ENCODE measurements at regions not wholly inside any gene's neighbourhood (a gene's known extent, or its start where the extent isn't known, plus 50 kb on each side); places are given as distances from the start of the nearest gene placed in this dataset.

- ChIA-PET CTCF (no interaction called here), POLR2A (ENCODE audit: unreplicated experiment) (no interaction called here)
- H3K4me2 ChIP-seq, result no peak overlapping the region
- DNase-seq, result no peak
- H3K36me3 ChIP-seq (ENCODE audit: low read depth), result no peaks in the 10 kb centered on the region
- no peaks in the 10 kb centered on the region for H4K20me1 ChIP-seq (ENCODE audit: insufficient read depth)
- H3K9me3 ChIP-seq (ENCODE audit: insufficient read depth, low read depth), result no peaks in the 10 kb centered on the region
- no peaks in the 10 kb centered on the region for H3K79me2 ChIP-seq (ENCODE audit: low read depth)
- H2AFZ ChIP-seq, result no peak overlapping the region
- H3F3A ChIP-seq (ENCODE audit: insufficient read depth, low read depth), result no peaks in the 10 kb centered on the region
- no peaks in the 10 kb centered on the region for H3K9me2 ChIP-seq (ENCODE audit: insufficient read depth)
- intact Hi-C loops (cut with micrococcal nuclease; ENCODE audit: unreplicated experiment), result no loop called here
- no peak overlapping the region for H3K27ac ChIP-seq
- TF ChIP-seq EZH2 (IDR thresholded peaks at IDR 0.05; ENCODE audit: low read depth) (no peak), CTCF (conservative IDR thresholded peaks at IDR 0.05) (no peak)
- H3K27me3 ChIP-seq (ENCODE audit: insufficient read depth, low read depth), result no peaks in the 10 kb centered on the region
- H3K4me3 ChIP-seq, result no peak overlapping the region
- H3K4me1 ChIP-seq (replicated peaks; ENCODE audit: insufficient read depth), result no peaks in the 10 kb centered on the region
- no TSS peak for BruUV-seq (replicated peaks)
Measured at GRCh38 chr3:835096-835495, 257.7 kb upstream of the CNTN6 start.

GRCh38 chr3:839981-840380 is 252.8 kb upstream of the CNTN6 start:
- Histone ChIP-seq H3K4me3 (no peak overlapping the region), H2AFZ (no peak overlapping the region), H3K27ac (no peak overlapping the region), H3K27me3 (ENCODE audit: insufficient read depth, low read depth) (no peaks in the 10 kb centered on the region), H3K9me3 (ENCODE audit: insufficient read depth, low read depth) (no peaks in the 10 kb centered on the region), H3K79me2 (ENCODE audit: low read depth) (no peaks in the 10 kb centered on the region), H3K36me3 (ENCODE audit: low read depth) (no peaks in the 10 kb centered on the region), H4K20me1 (ENCODE audit: insufficient read depth) (no peaks in the 10 kb centered on the region), H3K4me2 (no peak overlapping the region), H3K4me1 (replicated peaks; ENCODE audit: insufficient read depth) (no peaks in the 10 kb centered on the region), H3F3A (ENCODE audit: insufficient read depth, low read depth) (no peaks in the 10 kb centered on the region), H3K9me2 (ENCODE audit: insufficient read depth) (no peaks in the 10 kb centered on the region; the same call in 1 of the 2 replicates)
- TF ChIP-seq CTCF (conservative IDR thresholded peaks at IDR 0.05) (no peak), EZH2 (IDR thresholded peaks at IDR 0.05; ENCODE audit: low read depth) (no peak)
- ChIA-PET POLR2A (ENCODE audit: unreplicated experiment) (no interaction called here), CTCF (no interaction called here)
- no peak for DNase-seq
- intact Hi-C loops (cut with micrococcal nuclease; ENCODE audit: unreplicated experiment), result no loop called here
- BruUV-seq (replicated peaks), result no TSS peak

GRCh38 chr3:851098-851790 is 241.6 kb upstream of the CNTN6 start:
- DNase-seq, result peak in 1 of 2 experiments; percentile 11
- Histone ChIP-seq H3K9me2 (ENCODE audit: insufficient read depth) (no peaks in the 10 kb centered on the region), H3K27me3 (ENCODE audit: insufficient read depth, low read depth) (no peaks in the 10 kb centered on the region), H3K4me3 (no peak overlapping the region), H3K27ac (no peak overlapping the region), H3K9me3 (ENCODE audit: insufficient read depth, low read depth) (no peaks in the 10 kb centered on the region), H4K20me1 (ENCODE audit: insufficient read depth) (no peaks in the 10 kb centered on the region), H3K79me2 (ENCODE audit: low read depth) (no peaks in the 10 kb centered on the region), H3F3A (ENCODE audit: insufficient read depth, low read depth) (no peaks in the 10 kb centered on the region), H3K4me2 (no peak overlapping the region), H2AFZ (no peak overlapping the region), H3K36me3 (ENCODE audit: low read depth) (no peaks in the 10 kb centered on the region), H3K4me1 (replicated peaks; ENCODE audit: insufficient read depth) (no peaks in the 10 kb centered on the region)
- BruUV-seq (replicated peaks), result no TSS peak
- peak; percentile 40; the same call in 1 of the 2 replicates for TF ChIP-seq CTCF (conservative IDR thresholded peaks at IDR 0.05)
- no peak for TF ChIP-seq EZH2 (IDR thresholded peaks at IDR 0.05; ENCODE audit: low read depth)
- ChIA-PET POLR2A (ENCODE audit: unreplicated experiment) (no interaction called here), CTCF (no interaction called here)
- intact Hi-C loops (cut with micrococcal nuclease; ENCODE audit: unreplicated experiment), result no loop called here
